Spleen (tissue), 11 donors: ENCODE measurements at regions not wholly inside any gene's neighbourhood (a gene's known extent, or its start where the extent isn't known, plus 50 kb on each side); places are given as distances from the start of the nearest gene placed in this dataset.
"Not testable (repeated sequence)": the region's sequence is repeated elsewhere in the genome, so short reads cannot be mapped to it uniquely, and the experiment has no call there.

Source experiments
- DNase-seq: peaks from one replicate; pipeline ENCODE4 v3.0.0-alpha.2; 2020
- H3K27ac ChIP-seq, 8 donors: fragments of 200-600 bp; sonication (generic) in 7 of 8; 1 replicate in 4 of 8; 2 replicates in 4 of 8; pipeline versions ENCODE4 v1.5.0 to v1.8.0; 2016 to 2021; ENCODE audit warnings: inconsistent platforms in 4 of 8, mild to moderate bottlenecking in 4 of 8, moderate library complexity in 1 of 8
- H3K27me3 ChIP-seq, 7 donors: fragments of 200-600 bp; sonication (generic) in 6 of 7; replicated peaks in 1 of 7; 1 replicate in 4 of 7; 2 replicates in 3 of 7; pipeline versions ENCODE4 v1.5.0 to v1.8.0; 2016 to 2021; ENCODE audit warnings: inconsistent platforms in 3 of 7, mild to moderate bottlenecking in 1 of 7
- H3K36me3 ChIP-seq, 6 donors: fragments of 200-600 bp; sonication (generic) in 5 of 6; 1 replicate in 4 of 6; 2 replicates in 2 of 6; pipeline versions ENCODE4 v1.5.0 to v1.8.0; 2016 to 2021; ENCODE audit warnings: inconsistent platforms in 2 of 6
- H3K4me1 ChIP-seq, 6 donors: fragments of 200-600 bp; sonication (generic) in 5 of 6; 1 replicate in 3 of 6; 2 replicates in 3 of 6; pipeline versions ENCODE4 v1.5.0 to v1.8.0; 2016 to 2021; ENCODE audit warnings: inconsistent platforms in 3 of 6
- H3K4me3 ChIP-seq, 8 donors: fragments of 200-600 bp; sonication (generic) in 7 of 8; 1 replicate in 4 of 8; 2 replicates in 4 of 8; pipeline versions ENCODE4 v1.5.0 to v1.8.0; 2016 to 2021; ENCODE audit warnings: inconsistent platforms in 4 of 8, mild to moderate bottlenecking in 4 of 8, moderate library complexity in 2 of 8
- H3K9me3 ChIP-seq, 8 donors: fragments of 200-600 bp; sonication (generic) in 7 of 8; 1 replicate in 4 of 8; 2 replicates in 4 of 8; pipeline versions ENCODE4 v1.5.0 to v1.8.0; 2016 to 2021; ENCODE audit warnings: inconsistent platforms in 4 of 8
- CTCF ChIP-seq, 11 experiments: fragments of 200-600 bp in 7 of 11; fragments of 450-650 bp in 4 of 11; sonication (generic) in 4 of 11; IDR thresholded peaks in 8 of 11; conservative IDR thresholded peaks in 3 of 11; 1 replicate in 7 of 11; 2 replicates in 4 of 11; pipeline versions ENCODE4 v1.4.0 to v1.8.0; 2016 to 2021; ENCODE audit warnings: antibody characterized with exemption in 11 of 11, inconsistent platforms in 4 of 11, mild to moderate bottlenecking in 1 of 11
- POLR2A ChIP-seq, 3 donors: fragments of 450-650 bp; IDR thresholded peaks; one replicate each; pipeline ENCODE4 v1.5.1; 2017; ENCODE audit warnings: antibody characterized with exemption in 3 of 3, mild to moderate bottlenecking in 1 of 3
- POLR2AphosphoS5 ChIP-seq, 3 donors: sonication (generic); formaldehyde crosslinking; IDR thresholded peaks; one replicate each; pipeline ENCODE4 v1.5.1; 2017; ENCODE audit warnings: antibody characterized with exemption in 3 of 3
- WGBS, 5 donors: extraction: QIAGEN DNeasy Blood & Tissue Kit in 3 of 5; methylation state at CpG; one replicate each; pipeline versions ENCODE4 v1.1.5 to v1.1.7; 2013 to 2018; 5-methylcytosine and 5-hydroxymethylcytosine counted together
- intact Hi-C: fragments of 100-400 bp; cut with DNase I; formaldehyde crosslinking; loops from one replicate; pipeline ENCODE4 v1.15.0; 2023; ENCODE audit warnings: low total_unique reads
- donor health status: healthy with polysubstance abuse.
- donor health status: DM: no; HTN: no; CAD: no; lungs with moderate emphysema.
- donor health status: DM: no; HTN: no; CAD: no.
- donor health status: Bipolar disorder and iron deficiency.
- donor health status: healthy.
- donor health status: DM: no; HTN: no; CAD: no.
- donor health status: DM: yes; HTN: yes; CAD: no.

DNA sequence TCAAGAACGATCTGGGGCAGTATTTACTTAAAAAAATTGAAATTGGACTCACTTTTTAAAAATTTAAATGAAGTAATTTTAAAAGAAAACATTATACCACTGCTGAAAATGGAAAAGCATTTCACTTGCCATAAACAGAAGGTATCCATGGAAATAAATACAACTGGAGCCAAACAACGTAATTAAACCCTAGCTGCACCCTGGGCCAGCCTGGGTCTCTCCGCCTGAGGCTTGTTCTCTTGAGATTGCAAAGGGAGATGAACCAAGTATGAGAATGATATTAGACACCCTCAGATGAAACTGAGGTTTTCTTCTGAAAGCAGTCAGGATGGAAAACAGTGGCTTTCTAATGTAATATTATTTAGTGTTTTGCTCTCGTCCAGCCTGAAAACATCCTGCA lies 264.4 kb downstream of the KCNE4 start:
- TF ChIP-seq CTCF (IDR thresholded peaks at IDR 0.05 in 8 of 11, conservative IDR thresholded peaks at IDR 0.05 in 3 of 11) (no peak), POLR2AphosphoS5 (IDR thresholded peaks at IDR 0.05) (no peak), POLR2A (IDR thresholded peaks at IDR 0.05) (no peak)
- H3K4me1 ChIP-seq = no peaks in the 10 kb centered on the region
- peaks cover 0 to 3% (median 0%) of the 10 kb centered on the region in 8 donors for H3K9me3 ChIP-seq
- no peak overlapping the region for H3K27ac ChIP-seq
- intact Hi-C loops = no loop called here
- H3K4me3 ChIP-seq = no peak overlapping the region
- no peaks in the 10 kb centered on the region for H3K36me3 ChIP-seq
- 58 to 74% (median 63%) methylated on average over 4 of the region's 4 CpGs for WGBS, 5 donors
- no peak for DNase-seq
- H3K27me3 ChIP-seq = no peaks in the 10 kb centered on the region

DNA sequence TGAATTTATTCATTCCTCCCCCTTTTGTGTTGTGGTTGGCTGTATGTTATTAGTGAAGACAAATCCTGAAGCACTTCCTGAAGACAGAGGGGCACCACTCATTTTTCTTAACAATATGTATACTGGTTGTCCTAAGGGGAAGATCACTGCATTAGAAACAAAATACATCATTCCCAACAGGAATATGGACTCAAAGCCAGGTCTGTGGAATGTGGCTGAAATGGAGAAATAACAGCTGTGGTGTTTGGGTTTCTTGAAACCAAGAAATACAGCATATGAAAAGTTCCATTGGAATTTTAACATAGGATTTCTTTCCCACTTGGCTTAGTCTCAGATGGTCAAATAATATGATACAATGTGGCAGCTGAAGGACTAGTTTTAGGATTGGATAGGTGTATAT lies 267.6 kb downstream of the KCNE4 start:
- no peak for DNase-seq
- intact Hi-C loops = no loop called here
- Histone ChIP-seq H3K4me3 (no peak overlapping the region), H3K27me3 (no peaks in the 10 kb centered on the region), H3K9me3 (peaks cover 0 to 8% (median 0%) of the 10 kb centered on the region in 8 donors), H3K36me3 (no peaks in the 10 kb centered on the region), H3K4me1 (no peaks in the 10 kb centered on the region), H3K27ac (no peak overlapping the region)
- TF ChIP-seq POLR2A (IDR thresholded peaks at IDR 0.05) = no peak
- TF ChIP-seq POLR2AphosphoS5 (IDR thresholded peaks at IDR 0.05) = no peak
- no peak for TF ChIP-seq CTCF (IDR thresholded peaks at IDR 0.05 in 8 of 11, conservative IDR thresholded peaks at IDR 0.05 in 3 of 11)

GRCh38 chr2:223324402-223324801 lies 272.4 kb downstream of the KCNE4 start:
- no peaks in the 10 kb centered on the region for H3K4me1 ChIP-seq
- H3K36me3 ChIP-seq = no peaks in the 10 kb centered on the region
- WGBS, 5 donors = 39 to 49% (median 44%) methylated on average over 5 of the region's 5 CpGs
- H3K4me3 ChIP-seq = no peak overlapping the region
- H3K27ac ChIP-seq = no peak overlapping the region
- no peaks in the 10 kb centered on the region for H3K27me3 ChIP-seq
- peaks cover 0 to 8% (median 0%) of the 10 kb centered on the region in 8 donors for H3K9me3 ChIP-seq
- intact Hi-C loops = no loop called here
- TF ChIP-seq POLR2AphosphoS5 (IDR thresholded peaks at IDR 0.05) = no peak
- no peak for TF ChIP-seq CTCF (IDR thresholded peaks at IDR 0.05 in 8 of 11, conservative IDR thresholded peaks at IDR 0.05 in 3 of 11)
- no peak for TF ChIP-seq POLR2A (IDR thresholded peaks at IDR 0.05)
- DNase-seq = no peak

- intact Hi-C loops = no loop called here
- DNase-seq = no peak
- H3K4me1 ChIP-seq = no peaks in the 10 kb centered on the region
- TF ChIP-seq CTCF (IDR thresholded peaks at IDR 0.05 in 8 of 11, conservative IDR thresholded peaks at IDR 0.05 in 3 of 11) = no peak
- no peak for TF ChIP-seq POLR2AphosphoS5 (IDR thresholded peaks at IDR 0.05)
- no peak for TF ChIP-seq POLR2A (IDR thresholded peaks at IDR 0.05)
- 59 to 76% (median 66%) methylated on average over 1 of the region's 1 CpG for WGBS, 5 donors
- no peaks in the 10 kb centered on the region for H3K36me3 ChIP-seq
- H3K27ac ChIP-seq = no peak overlapping the region
- peaks cover 0 to 9% (median 0%) of the 10 kb centered on the region in 8 donors for H3K9me3 ChIP-seq
- no peak overlapping the region for H3K4me3 ChIP-seq
- no peaks in the 10 kb centered on the region for H3K27me3 ChIP-seq
These were observed 273.6 kb downstream of the SCG2 start for GRCh38 chr2:223328578-223328977.

- H3K27me3 ChIP-seq, H3K4me3 ChIP-seq, H3K36me3 ChIP-seq, DNase-seq, intact Hi-C loops, H3K27ac ChIP-seq, H3K4me1 ChIP-seq: not testable (repeated sequence)
- peaks cover 0 to 10% (median 0%) of the 10 kb centered on the region in 8 donors for H3K9me3 ChIP-seq
- WGBS, 5 donors = 74 to 83% (median 80%) methylated on average over 4 to 7 of the region's 7 CpGs
These were observed 271.4 kb downstream of the SCG2 start for GRCh38 chr2:223330747-223331146.
